ENCODE measurements at regions not wholly inside any gene's neighbourhood (a gene's known extent, or its start where the extent isn't known, plus 50 kb on each side); places are given as distances from the start of the nearest gene placed in this dataset.

DNA sequence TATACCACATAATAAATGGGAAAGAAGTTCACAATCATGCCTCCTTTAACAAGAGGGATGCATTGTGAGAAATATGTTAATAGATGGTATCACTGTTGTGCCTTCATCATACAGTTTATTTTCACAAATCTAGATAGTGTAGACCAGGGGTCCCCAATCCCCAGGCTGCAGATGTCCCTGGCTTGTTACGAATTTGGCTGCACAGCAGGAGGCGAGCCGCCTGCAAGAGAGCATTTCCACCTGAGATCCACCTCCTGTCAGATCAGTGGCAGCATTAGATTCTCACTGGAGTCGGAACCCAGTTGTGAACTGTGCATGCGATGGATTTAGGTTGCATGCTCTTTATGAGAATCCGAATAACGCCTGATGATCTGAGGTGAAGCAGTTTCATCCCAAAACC, 361.9 kb upstream of the ZWINT start:
- no peak for TF ChIP-seq ZNF274 (IDR thresholded peaks at IDR 0.05; ENCODE audit: low read depth, low read length)
- H3K4me3 ChIP-seq (ENCODE audit: low read length) = no peak overlapping the region

DNA sequence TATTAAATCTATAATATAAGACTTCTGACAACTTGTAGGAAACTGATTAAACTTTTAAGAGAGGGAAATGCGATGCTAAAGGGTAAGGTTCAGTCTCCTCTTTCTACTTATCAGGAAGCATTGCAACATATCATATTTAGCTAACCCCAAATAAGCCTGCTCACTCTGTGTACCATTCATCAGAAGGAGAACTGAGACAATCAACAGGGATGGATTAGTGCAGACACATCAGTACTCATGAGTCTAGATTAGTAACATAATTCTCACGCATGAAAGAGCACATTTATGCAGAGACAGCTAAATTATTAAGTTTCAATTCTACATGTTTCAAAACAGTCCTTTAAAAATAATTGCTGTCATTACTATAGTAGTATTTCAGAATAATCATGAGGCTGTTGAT, 354.2 kb upstream of the ZWINT start:
- no peak overlapping the region for H3K4me3 ChIP-seq (ENCODE audit: low read length)
- no peak for TF ChIP-seq ZNF274 (IDR thresholded peaks at IDR 0.05; ENCODE audit: low read depth, low read length)

DNA sequence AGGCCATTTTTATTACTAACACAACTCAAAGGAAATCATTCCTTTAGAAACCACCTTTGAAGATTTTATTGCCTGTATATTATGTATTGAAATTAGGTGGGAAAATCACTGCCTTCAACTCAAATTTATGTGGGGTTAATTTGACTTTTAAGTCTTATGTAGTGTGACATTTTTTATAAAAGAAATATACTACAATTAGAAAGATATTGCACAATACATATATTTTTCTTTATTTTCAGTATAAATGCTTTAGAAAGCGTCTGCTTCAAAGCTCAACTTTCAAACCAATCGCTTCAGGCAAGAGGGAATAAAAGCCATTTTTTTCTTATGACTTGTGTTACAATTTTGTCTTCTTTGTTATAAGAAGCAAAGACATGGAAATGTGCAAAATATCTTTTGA, 337.4 kb upstream of the ZWINT start:
- no peak overlapping the region for H3K4me3 ChIP-seq (ENCODE audit: low read length)
- TF ChIP-seq ZNF274 (IDR thresholded peaks at IDR 0.05; ENCODE audit: low read depth, low read length) = no peak

DNA sequence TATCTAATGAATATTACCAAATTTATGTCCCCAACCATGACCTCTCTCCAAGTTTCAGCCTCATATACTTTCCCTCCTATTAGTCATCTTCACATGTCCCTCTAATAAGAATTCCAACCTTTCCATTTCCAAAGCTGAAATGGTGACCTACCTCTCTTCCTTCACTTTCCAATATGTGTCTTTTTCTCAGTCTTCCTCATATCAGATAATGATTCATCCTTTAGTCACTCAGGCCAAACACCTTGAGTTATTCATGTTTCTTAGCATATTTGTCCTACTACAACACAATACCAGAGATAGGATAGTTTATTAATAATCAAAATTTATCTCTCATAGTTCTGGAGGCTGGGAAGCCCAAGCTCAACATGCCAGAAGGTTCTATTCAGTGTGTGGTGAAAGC, 318.5 kb upstream of the ZWINT start:
- H3K4me3 ChIP-seq (ENCODE audit: low read length) = no peak overlapping the region
- TF ChIP-seq ZNF274 (IDR thresholded peaks at IDR 0.05; ENCODE audit: low read depth, low read length) = no peak

DNA sequence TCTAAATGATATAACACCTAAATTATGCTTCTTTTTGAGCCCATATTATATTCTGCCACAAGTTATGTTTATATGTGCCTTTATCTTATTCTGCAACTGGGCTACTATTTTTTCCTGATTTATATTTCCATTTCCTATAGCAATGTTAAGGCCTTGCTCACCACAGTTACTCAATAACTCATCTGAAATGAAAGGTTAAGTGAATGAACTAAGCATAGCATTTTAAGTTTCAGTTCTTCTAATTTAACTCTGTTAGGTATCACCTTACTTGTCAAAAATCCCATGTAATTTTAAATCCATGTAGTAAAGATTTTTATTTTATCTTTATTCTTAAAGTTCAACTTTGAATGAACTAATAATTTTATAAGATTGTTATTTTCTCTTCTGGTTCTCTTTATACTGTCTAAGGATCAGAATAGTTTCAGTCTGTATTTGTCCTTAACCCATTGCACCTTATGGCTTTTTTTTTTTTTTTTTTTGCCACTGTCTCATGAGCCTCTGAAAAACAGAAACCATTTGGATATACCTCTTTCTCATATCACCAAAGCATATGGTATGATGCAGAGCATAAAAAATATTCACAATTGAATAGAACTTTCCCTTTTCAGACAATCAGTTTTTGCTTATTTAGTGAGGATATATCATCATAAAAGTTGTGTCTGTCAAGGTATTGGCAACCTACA, 301.8 kb upstream of the ZWINT start:
- TF ChIP-seq ZNF274 (IDR thresholded peaks at IDR 0.05; ENCODE audit: low read depth, low read length) = no peak
- H3K4me3 ChIP-seq (ENCODE audit: low read length) = no peak overlapping the region

DNA sequence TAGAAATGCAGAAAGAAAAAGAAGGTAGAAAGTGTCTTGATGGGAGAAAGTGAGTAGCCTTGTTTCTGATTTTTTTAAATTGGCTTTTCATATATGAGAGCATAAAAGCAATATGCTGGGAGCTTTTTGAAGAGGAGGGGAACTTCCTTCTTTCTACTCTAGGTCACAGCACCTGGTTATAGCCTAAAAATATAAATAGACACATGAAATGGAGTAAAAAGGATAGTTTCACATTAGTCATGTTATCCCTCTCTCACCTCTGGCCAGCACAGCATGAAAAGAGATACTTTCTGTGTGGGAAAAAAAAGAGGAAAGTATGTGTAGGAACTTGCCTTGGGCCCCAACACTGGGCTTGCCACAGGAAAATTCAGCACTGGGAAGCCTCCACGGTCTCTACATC, 292.2 kb upstream of the ZWINT start:
- no peak overlapping the region for H3K4me3 ChIP-seq (ENCODE audit: low read length)
- no peak for TF ChIP-seq ZNF274 (IDR thresholded peaks at IDR 0.05; ENCODE audit: low read depth, low read length)

DNA sequence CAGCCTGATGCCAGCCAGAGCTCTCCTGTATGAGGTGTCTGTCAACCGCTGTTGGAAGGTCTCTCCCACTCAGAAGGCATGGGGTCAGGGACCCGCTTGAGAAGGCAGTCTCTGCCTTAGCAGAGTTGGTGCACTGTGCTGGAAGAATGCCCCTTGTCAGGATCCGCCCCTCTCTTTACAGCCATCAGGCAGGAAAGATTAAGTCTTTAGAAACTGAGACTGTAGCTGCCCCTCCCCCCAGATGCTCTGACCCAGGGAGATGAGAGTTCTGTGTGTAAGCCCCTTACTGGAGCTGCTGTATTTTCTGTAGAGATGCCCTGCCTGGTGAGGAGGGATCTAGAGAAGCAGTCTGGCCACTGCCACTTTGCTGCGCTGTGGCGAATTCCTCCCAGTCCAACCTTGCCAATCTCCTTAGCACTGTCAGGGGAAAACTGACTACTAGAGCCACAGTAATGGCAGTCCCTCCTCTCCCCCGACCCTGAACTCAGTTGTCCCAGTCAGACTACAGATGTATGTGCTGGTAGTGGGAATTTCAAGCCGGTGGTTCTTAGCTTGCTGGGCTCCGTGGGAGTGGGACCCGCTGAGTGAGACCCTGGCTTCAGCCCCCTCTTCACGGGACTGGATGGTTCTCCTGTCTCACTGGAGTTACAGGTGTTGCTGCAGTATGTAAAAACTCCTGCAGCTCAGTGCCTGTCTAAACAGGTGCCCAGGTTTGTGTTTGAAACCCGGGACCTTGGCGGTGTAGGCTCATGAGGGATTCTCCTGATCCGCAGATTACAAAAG, 285.5 kb upstream of the ZWINT start:
- H3K4me3 ChIP-seq (ENCODE audit: low read length) = no peak overlapping the region
- no peak for TF ChIP-seq ZNF274 (IDR thresholded peaks at IDR 0.05; ENCODE audit: low read depth, low read length)

DNA sequence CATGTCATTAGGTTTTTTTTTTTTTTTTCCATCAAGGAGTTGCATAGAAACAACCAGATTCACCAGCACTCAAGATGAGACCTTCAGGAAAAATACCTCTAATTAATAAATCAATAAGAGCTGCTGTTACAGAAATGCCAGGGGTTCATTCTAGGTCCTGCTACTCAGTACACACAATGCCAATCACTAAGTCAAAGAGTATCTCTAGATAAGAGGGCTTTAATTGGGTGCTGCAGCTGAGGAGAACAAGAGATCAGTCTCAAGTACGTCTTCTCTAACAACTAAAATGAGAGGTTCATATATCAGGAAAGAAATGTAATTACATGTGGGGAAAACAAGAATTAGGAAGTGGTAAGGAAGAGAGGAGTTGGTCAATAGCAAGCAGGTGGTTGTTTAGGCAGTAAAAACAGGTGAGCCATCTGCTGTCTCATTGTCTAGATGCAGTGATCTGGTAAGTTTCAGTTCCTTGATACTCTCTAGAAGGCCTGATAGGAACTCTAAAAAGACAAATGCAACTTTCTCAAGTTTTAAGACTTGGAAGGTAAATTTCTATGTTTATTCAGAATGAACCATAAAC, 272.9 kb upstream of the ZWINT start:
- TF ChIP-seq ZNF274 (IDR thresholded peaks at IDR 0.05; ENCODE audit: low read depth, low read length) = no peak
- no peak overlapping the region for H3K4me3 ChIP-seq (ENCODE audit: low read length)

DNA sequence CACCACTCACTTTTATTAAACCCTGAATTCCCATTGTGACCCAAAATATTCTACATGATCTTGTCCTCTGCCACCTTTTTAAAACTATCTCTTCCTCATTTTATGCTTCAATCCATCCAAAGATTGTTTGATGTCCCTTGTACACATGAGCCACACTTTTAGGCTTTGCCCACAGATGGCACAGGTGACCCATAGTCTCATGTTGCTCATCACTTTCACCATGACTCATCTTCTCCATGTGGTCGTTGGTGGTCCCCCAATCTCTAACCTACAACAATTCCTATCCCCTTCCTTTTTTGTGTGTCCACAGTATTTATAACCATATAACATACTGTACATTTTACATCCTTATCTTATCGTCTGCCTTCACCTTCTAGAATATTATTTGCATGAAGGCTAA, 271.5 kb upstream of the ZWINT start:
- no peak for TF ChIP-seq ZNF274 (IDR thresholded peaks at IDR 0.05; ENCODE audit: low read depth, low read length)
- H3K4me3 ChIP-seq (ENCODE audit: low read length) = no peak overlapping the region

DNA sequence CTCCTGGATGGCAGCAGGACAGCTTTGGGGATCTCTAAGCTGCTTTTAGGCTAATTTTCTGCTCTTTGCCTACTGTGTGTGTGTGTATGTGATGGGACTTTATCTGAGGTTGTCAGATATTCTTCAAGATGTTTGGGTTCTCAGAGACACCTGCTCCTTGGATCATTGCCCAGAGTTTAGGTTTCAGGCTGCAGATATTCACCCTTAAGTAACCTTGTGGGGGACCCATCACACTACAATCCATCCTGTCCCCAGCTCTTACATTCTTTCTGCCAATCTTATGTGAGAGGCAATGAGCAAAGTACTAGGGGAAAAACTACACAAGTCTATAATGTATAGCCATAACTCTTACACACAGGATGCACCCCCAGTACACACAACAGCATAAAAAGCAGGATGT, 263.0 kb upstream of the ZWINT start:
- no peak for TF ChIP-seq ZNF274 (IDR thresholded peaks at IDR 0.05; ENCODE audit: low read depth, low read length)
- H3K4me3 ChIP-seq (ENCODE audit: low read length) = no peak overlapping the region

DNA sequence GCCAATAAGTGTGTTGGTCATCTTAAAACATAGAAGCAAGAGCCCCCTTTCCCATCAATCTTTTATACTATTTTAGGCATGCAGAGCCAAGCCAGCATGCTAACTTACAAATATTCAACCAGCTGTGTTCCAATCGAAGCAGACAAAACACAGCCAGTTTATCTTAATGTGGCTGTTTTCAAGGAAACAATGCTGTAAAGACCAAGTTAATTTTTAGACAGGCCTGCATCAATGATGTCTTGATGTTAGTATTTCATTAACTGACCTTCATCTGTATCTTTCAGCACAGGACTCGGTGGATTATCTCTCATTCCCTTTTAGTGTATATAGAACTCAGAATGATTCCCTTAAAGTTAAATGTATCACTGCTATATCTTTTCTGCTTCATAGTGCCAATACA, 262.0 kb upstream of the ZWINT start:
- H3K4me3 ChIP-seq (ENCODE audit: low read length) = no peak overlapping the region
- TF ChIP-seq ZNF274 (IDR thresholded peaks at IDR 0.05; ENCODE audit: low read depth, low read length) = no peak

DNA sequence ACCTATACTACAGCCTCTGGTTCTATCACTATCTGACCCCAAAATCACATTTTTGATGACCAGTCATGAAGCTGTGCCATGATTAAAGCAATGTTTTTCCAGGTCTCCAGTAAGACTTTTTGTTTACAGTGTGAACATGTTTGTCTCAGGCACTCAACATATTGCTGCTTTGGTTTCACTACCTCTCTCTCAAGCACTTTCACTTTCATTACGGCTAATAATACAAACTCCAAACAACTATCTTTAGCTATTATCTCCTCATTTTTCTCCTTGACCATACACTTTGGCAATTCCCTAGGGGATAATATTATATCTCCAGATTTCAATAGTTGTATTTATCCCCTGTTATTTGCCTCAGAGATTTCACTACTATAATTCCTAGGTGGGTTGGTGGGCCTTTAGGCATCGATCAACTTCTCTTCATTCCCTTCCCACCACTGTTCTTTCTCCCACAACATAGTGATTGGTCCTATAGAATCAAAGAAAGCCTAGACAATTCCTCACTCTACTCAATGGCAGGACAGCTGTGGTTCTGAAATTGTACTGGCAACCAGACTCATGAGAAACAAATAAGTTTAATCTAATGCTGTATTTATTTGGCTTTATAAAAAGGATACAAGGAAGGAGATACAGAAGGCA, 261.4 kb upstream of the ZWINT start:
- no peak for TF ChIP-seq ZNF274 (IDR thresholded peaks at IDR 0.05; ENCODE audit: low read depth, low read length)
- peak overlapping the region; percentile 30; the same call in 1 of the 2 replicates for H3K4me3 ChIP-seq (ENCODE audit: low read length)

DNA sequence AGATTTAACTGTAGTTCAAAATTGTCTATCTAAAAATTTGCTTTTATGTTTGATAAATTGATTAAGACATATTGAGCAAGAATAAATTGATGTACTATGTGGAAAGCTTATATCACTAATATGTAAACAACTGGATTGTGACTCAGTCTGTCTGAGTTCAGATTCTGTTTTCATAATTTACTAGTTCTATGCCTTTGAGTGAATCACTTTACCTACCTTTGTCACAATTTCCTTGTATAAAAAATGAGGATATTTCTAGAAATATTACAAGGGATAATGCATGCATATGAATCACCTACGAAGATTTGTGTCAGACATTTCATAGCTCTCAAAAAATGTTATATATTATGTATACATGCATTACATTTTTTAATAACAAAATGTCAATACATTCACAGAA, 245.1 kb upstream of the ZWINT start:
- TF ChIP-seq ZNF274 (IDR thresholded peaks at IDR 0.05; ENCODE audit: low read depth, low read length) = no peak
- no peak overlapping the region for H3K4me3 ChIP-seq (ENCODE audit: low read length)

DNA sequence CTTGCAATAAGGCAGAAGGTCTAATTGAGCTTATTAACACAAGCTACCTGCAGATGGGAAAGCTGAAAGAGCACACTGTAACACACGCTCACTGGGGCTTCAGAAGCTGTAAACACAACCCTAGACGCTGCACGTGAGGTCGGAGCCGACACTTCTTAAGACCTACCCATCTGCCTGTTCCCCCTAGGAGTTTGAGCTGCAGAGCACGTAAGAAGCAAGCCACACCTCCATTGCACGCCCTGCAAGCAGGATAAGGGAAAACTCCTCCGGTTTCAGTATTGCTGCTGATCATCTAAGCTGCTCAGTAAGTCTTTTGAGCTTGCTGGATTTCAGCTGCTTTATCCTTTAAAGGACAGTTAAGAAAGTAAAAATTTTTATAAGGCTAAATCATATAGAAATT, 244.0 kb upstream of the ZWINT start:
- H3K4me3 ChIP-seq (ENCODE audit: low read length) = no peak overlapping the region
- TF ChIP-seq ZNF274 (IDR thresholded peaks at IDR 0.05; ENCODE audit: low read depth, low read length) = no peak

DNA sequence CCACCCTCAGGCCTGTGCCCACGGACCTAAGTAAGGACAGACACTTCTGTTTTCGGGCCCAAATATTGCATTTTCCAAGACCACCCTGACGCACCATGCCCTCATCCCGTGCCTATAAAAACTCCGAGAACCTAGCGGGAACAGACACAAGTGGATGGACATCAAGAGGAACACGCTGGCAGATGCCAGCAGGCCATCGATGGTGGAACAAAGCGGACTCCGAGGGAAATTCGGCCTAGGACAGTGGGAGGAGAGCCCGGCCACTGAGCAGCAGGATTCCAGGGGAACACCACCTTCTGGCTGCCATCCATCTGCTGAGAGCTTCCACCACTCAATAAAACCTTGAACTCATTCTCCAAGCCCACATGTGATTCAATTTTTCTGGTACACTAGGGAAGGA, 243.6 kb upstream of the ZWINT start:
- no peak for TF ChIP-seq ZNF274 (IDR thresholded peaks at IDR 0.05; ENCODE audit: low read depth, low read length)
- no peak overlapping the region for H3K4me3 ChIP-seq (ENCODE audit: low read length)

Measured in GM08714 (cell line).